ENCODE measurements at regions not wholly inside any gene's neighbourhood (a gene's known extent, or its start where the extent isn't known, plus 50 kb on each side); places are given as distances from the start of the nearest gene placed in this dataset.

DNA sequence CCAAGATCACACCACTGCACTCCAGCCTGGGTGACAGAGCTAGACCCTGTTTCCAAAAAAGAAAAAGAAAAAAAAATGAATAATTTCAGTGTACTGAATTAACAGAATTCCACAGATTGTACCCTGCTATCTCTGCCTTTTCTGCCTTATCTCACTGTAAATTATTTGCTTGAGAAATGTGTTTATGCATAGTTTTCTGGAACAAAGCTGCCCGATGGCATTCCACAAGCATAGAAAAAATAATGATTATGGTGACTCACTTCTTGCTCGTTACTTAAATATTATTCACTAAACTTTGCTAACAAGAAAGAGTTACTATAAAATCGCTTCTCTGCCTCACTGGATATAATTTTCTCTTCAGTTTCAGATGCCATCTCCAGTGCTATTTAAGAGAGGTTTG, 88.7 kb upstream of the FAM169A start:
- no peak for DNase-seq (ENCODE audit: low read depth)

GRCh38 chr5:74953937-74954720, 87.9 kb upstream of the FAM169A start:
- DNase-seq (ENCODE audit: low read depth), result no peak

DNA sequence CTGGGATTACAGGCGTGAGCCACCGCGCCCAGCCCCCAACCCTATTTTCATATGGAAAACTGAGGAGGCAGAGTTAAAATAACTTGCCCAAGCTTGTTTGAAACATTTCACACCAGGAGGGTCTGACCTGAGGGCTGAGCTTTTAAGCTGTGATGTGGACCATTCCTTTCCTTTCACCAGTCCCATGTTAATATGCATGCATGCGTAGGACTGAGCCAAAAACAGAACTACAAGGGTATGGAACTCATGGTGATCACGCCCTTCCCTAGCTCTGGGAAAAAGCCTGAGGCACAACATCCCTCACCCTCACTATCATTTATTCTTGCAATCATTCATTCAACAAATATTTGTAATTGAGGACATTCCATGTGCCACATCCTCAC, 87.4 kb upstream of the FAM169A start:
- DNase-seq (ENCODE audit: low read depth), result no peak

DNA sequence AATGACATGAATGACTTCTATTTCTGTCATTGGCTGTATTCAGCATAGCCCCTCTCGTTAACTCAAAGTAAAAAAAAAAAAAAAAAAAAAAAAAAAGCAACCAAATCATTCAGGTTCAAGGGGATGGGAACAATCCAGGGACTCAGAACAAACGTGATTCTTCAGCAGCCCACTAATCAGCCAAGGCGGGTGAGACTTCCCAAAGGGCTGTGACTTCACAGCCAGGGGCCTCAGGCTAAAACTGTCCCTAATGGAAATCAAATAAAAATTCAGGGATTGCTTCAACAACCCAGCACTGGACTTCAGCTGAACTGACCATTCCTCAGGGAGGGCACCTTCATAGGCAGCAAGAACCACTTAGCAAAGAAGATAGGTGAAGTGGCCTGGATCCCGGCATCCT, 86.2 kb upstream of the FAM169A start:
- no peak for DNase-seq (ENCODE audit: low read depth)

GRCh38 chr5:74951865-74952264, 85.7 kb upstream of the FAM169A start:
- DNase-seq (ENCODE audit: low read depth), result no peak

DNA sequence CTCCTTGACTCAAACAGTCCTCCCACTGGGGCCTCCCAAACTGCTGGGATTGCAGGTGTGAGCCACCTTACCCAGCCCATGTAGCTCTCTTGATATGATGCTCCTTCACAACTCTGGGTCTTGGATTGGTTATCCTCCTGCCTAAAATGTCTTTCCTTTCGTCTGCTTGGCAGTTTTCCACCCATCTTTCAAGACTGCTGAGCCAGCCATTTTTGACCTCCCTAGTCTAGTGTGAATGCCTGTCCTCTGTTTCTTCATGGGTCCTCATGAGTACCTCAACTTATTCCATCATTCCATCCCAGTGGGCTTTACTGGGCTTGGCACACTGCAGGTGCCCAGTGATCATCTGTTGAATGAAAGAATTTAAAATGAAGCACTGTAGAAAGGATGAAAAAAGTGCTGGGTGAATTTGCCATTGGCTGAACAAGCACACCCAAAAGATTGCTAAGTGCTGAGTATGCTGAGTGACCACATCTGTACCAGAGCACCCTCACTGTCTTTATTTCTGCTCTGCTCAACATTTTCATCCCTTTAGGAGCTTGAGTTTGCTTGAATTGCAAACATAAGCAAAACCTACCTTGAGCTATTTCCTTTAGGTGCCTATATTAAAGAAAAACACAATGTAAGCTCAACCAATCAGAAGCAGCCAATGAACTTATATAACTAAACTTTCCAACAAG, 84.8 kb upstream of the FAM169A start:
- DNase-seq (ENCODE audit: low read depth), result no peak

DNA sequence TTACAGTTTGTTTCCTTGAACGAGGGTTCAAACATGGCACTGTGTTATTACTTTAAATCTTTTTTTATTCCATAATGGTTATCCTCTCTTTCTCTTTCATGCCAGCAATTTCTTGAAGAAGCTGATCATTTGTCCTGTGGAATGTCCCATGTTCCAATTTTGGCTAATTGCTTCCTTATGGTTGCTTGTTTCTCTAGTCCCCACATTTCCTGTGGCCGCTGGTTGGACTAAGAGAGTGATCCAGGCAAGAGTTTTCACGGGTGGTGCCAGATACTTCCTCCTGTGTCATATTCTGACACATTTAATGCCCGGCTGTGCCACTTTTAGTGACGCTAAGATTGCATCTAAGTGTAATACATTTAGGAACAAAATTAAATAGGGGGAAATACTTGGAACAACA, 83.8 kb upstream of the FAM169A start:
- DNase-seq (ENCODE audit: low read depth), result no peak

- DNase-seq (ENCODE audit: low read depth), result no peak
Measured at GRCh38 chr5:74948031-74948546, 81.9 kb upstream of the FAM169A start.

GRCh38 chr5:74946471-74946870, 80.3 kb upstream of the FAM169A start:
- DNase-seq (ENCODE audit: low read depth), result no peak

DNA sequence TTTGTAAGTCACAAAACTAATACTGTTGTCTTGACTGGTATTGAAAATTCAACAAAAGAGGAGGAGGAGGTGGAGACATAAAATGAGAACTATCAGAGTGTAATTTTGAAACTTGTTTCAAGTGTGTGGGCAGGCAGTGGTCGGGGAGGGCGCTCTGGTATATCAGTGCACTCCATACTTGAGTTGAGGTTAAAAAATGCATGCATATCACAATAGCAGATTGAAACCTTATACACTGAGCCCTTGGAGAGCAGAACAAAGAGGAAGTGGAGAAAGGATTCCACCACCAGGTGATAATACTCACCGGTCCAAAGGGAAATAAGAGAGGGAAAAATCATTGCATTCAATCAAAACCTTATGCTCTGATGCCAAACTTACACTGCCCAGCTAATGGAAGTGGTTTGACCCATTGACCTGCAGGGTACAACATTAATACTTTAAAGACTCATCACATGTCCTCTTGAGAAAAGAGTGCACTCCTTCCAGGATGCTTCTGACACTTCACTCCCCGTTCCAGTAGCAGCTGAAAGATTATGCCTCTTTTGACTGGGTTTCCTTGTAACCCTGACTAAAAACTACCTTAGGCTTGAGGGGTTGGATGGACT, 79.5 kb upstream of the FAM169A start:
- no peak for DNase-seq (ENCODE audit: low read depth)

DNA sequence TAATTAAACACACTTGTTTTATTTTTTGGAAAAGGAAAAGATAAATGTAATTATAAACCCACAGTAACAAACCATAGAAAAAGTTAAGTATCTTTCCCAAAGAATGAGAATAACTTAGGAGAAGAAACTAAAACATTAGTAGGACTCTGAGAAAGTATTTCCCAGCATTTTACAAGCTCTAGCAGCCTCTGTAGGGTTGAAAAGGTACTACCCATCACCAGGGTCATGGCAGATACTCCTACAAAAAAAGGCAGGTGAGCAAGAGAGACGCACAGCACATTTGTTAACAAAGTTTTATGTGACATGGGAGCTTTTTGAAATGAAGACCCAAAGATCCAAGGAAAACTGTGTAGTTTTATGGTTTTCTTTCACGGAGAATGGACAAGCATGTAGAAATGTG, 77.7 kb upstream of the FAM169A start:
- DNase-seq (ENCODE audit: low read depth), result no peak

DNA sequence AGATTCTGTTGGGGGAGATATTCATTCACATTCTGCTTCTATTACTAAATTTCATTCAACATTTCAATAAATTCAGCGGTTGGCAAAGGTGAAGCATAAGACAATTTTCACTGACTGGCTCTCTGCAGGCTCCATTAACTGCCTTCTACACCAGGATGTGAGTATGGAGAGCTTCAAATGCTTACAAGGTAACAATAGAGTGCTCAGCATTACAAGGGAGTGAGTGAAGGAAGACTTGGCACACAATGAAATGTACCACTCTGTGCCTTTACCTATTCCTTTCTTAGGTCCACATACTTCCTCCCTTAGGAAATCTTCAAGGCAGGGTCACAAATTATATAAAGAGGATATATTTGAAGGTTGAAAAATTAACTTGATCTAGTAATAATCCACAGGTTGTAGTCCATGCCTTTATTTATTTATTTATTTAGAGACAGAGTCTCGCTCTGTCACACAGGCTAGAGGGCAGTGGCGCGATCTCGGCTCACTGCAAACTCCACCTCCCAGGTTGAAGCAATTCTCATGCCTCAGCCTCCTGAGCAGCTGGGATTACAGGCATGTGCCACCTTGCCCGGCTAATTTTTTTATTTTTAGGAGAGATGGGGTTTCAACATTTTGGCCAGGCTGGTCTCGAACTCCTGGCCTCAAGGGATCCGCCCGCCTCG, 76.6 kb upstream of the FAM169A start:
- DNase-seq (ENCODE audit: low read depth), result no peak

GRCh38 chr5:74940782-74941353, 74.7 kb upstream of the FAM169A start:
- no peak for DNase-seq (ENCODE audit: low read depth)

GRCh38 chr5:74938250-74938933, 72.2 kb upstream of the FAM169A start:
- DNase-seq (ENCODE audit: low read depth), result no peak

DNA sequence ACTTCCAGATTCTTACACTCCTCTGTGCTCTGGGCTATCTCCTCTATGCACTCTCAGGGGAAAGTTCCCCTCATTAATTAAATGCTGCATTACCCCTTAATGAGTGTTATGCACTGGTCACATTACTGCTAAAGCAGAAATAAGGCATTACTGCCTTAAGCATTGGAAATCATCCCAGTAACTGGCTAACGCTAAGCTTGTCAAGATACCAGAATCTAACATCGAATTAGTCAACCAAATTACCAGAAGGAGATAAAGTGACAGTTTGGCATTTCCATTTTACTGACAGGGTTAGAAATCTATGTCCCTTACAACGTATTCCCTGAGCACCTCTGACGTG, 69.5 kb upstream of the FAM169A start:
- no peak for DNase-seq (ENCODE audit: low read depth)

DNA sequence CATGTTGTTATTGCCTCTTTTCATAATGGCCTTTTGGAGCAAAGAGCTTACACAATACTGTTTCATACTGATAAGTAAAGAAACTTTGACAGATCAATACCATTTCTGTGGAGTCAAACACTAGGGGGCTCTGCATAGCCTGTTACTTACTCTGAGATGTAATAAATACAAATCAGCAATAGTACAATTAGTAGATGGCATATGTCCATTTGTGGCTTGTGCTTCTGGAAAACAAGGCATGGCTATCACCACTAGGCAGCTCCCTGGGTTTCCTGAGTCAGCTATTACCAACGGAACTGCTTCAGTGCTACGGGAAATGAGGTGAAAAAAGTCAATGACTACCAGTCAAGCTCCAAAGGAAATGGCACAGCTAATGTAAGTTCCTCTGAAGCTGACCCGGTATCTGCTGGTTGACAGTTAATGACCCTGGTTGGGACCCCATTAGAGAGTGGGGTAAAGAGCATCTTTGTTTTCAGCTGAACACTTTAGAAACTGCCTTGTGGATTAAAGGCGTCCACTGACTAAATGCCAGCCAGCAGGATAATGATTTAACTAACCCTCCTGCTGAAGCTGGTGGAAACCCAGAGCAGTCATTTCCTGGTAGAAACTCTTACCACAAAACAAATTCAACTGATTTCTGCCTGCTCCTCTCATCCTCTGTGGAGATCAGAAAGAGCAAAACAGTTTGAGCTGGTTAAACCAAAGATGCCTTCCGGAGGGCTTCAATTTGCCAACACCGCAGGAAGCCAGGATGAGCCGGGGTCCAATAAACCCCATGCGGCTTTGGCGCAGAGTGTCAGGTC, 69.0 kb upstream of the FAM169A start:
- DNase-seq (ENCODE audit: low read depth), result peak; percentile 21

GRCh38 chr5:74927336-74927735, 61.1 kb upstream of the FAM169A start:
- no peak for DNase-seq (ENCODE audit: low read depth)

DNA sequence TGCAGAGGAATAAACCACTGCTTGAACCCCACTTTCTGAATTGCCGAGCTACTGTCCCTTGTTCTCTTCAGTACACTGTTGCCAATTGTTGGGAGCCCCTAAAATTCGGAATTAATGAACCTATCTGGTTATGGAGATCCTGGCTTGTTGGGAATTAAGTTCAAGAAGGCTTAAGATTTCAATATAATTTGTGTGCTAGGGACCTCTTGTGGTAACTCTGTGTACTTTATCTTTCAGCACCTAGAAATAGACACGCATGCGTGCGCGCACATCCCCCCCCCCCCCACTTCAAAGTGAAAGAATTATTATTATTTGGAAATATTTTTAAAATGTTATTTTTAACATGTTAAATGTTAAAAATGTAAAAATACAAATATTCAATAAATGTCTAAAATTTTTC, 53.3 kb upstream of the FAM169A start:
- peak; percentile 60 for DNase-seq (ENCODE audit: low read depth)

GRCh38 chr5:74919041-74919440, 52.9 kb upstream of the FAM169A start:
- DNase-seq (ENCODE audit: low read depth), result no peak

DNA sequence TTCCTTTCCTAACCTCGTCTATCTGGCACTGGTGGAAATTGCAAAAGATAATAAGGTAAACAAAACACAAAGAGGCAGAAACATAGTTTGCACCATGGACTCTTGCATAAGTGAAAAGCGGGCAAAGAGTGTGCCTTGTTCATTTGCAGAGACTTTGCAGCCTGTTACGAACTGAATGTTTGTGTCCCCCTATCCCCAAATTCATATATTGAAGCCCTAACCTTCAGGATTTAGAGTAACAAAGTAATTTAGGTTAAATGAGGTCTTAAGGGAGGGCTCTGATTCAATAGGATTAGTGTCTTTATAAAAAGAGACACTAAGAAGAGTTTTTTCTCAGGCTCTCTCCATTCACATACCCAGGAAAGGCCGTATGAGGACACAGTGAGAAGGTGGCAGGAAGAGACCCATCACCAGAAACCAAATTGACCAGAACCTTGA, 52.1 kb upstream of the FAM169A start:
- no peak for DNase-seq (ENCODE audit: low read depth)
